HG03196 (cell line): ENCODE measurements at regions not wholly inside any gene's neighbourhood (a gene's known extent, or its start where the extent isn't known, plus 50 kb on each side); places are given as distances from the start of the nearest gene placed in this dataset.
"Not testable (repeated sequence)": the region's sequence is repeated elsewhere in the genome, so short reads cannot be mapped to it uniquely, and the experiment has no call there.

Experiments used
- ATAC-seq: cut with Tn5 transposase; IDR thresholded peaks from one replicate; pipeline ENCODE4 v1.9.1; 2021; ENCODE audit not compliant: unreplicated experiment

DNA sequence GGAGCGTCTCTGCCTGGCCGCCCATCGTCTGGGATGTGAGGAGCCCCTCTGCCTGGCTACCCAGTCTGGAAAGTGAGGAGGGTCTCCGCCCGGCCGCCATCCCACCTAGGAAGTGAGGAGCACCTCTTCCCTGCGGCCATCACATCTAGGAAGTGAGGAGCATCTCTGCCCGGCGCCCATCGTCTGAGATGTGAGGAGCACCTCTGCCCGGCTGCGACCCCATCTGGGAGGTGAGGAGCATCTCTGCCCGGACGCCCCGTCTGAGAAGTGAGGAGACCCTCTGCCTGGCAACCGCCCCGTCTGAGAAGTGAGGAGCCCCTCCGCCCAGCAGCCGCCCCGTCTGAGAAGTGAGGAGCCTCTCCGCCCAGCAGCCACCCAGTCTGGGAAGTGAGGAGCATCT lies 84.5 kb downstream of the IDS start:
- not testable (repeated sequence) for ATAC-seq

- no peak for ATAC-seq
Observed at GRCh38 chrX:149398027-149398426, 107.1 kb downstream of the IDS start.

GRCh38 chrX:149392921-149393320 lies 112.2 kb downstream of the IDS start:
- ATAC-seq, result no peak

DNA sequence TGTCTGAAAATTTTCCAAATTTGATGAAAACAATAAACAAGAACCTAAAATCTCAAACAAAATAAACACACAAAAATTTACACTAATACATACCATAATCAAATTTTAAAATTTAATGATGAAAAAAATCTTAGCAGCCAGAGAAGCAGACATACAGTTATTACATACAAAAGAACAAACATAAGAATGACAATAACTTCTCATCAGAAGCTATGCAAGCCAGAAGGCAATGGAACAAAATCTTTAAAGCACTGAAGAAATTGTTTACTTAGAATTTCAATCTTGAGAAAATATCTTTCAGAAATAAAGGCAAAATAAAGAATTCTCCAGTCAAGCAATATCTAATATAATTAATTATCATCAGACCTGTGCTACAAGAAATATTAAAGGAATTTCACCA lies 121.3 kb downstream of the IDS start:
- no peak for ATAC-seq

DNA sequence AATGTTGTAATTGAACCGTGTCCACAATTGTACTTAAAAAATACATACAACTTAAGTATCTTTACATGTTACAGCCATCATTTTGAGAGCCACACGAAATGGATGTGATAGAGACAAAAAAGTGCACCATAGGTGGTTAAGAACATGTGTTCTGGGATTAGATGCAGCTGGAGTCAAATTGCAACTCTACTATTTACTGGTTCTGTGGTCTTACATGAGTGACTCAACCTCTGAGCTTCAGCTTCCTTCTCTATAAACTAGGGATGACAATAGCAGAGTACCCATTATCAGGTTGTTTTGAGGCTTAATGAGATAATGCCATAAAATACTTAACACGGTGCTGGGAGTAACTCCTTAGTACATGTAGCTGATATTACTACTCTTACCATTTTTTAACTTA lies 130.4 kb downstream of the IDS start:
- no peak for ATAC-seq

GRCh38 chrX:149372866-149373265 lies 132.2 kb downstream of the IDS start:
- ATAC-seq, result no peak

GRCh38 chrX:149371986-149372385 lies 133.1 kb downstream of the IDS start:
- ATAC-seq, result no peak

GRCh38 chrX:149370097-149370496 lies 135.0 kb downstream of the IDS start:
- no peak for ATAC-seq

- ATAC-seq, result no peak
Observed at GRCh38 chrX:149365552-149365951, 139.6 kb downstream of the IDS start.

DNA sequence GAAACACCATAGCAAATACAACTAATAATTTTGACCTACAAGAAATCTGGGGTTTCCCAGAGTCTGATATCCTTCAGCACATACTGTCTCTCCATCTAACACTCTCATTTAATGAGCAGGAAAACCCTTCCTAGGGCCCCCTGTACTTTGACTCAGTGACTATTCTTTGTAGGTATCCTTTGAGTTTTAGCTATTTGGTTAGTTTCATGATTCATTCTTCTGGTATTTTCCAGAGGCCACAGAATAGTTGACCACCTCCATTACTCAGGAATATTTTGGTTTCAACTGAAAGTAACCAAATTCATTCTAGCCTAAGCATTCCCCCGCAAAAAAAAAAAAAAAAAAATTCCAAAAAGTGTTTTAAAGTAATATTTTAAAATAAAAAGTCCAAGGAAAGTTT lies 140.0 kb downstream of the IDS start:
- ATAC-seq, result no peak

- ATAC-seq, result no peak
Observed at GRCh38 chrX:149363965-149364364, 141.1 kb downstream of the IDS start.

- ATAC-seq, result no peak
Observed at GRCh38 chrX:149346306-149346705, 158.8 kb downstream of the IDS start.

- no peak for ATAC-seq
Observed at GRCh38 chrX:149322316-149322715, 182.8 kb downstream of the IDS start.

DNA sequence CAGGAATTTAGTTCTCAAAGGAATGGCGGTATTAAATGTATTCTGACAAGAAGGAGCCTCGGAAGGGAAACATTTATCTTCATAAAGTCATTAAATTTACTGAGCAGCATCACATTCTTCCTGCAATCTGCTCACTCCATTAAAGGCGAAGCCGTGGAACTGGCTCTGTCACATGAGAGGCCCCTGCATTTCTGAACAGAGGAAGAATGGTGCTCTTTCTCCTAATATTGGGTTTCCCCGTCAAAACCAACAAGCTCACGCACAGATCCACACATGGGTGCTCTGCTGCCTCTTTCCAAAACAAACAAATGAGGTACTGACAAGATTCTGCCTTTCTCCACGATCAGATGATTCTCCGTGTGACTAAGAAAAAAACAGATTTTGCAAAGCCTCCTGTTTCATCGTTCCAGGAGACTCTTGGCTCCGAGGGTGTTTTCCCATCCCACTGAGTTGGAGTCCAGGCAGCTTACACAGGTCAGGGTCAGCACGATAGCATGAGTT lies 191.2 kb downstream of the IDS start:
- ATAC-seq, result no peak

GRCh38 chrX:149312988-149313387 lies 192.1 kb downstream of the IDS start:
- ATAC-seq, result no peak

DNA sequence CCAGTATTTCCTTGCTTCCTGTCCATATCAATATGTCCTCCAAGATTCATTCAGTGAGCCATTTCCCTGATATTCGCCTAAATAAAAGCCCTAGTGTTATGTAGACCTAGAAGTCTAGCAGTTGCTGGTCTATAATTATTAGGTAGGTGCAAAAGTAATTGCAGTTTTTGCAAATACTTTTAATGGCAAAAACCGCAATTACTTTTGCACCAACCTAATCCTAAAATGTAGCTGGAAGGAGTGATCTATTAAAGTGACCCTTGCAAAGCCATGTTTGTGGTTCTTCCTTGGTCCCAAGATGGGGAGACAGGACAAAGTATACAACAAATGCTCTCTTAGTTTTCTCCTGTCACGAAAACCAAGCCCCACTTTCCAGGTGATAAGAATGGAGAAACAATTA lies 193.0 kb downstream of the IDS start:
- no peak for ATAC-seq

GRCh38 chrX:149302705-149303104 lies 202.4 kb downstream of the IDS start:
- ATAC-seq, result no peak

- no peak for ATAC-seq
Observed at GRCh38 chrX:149298111-149298510, 207.0 kb downstream of the IDS start.

DNA sequence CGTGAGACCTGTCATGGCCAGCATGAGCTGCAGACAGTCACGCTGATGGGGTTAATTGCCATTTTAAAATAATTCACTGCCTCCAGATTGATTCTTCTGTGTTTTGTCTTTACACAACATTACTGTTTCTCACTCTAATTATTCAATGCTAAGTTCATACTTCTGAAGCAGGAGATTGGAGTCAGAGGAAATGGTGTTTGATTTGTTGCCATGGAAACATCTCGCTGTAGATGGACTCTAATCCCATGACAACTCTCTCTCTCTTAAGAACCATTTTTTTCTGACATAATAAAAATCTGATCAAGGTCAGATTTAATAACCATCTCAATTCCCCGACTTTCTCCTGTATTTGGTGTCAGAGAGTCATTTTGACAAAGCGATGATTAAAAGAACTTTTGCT lies 209.0 kb downstream of the IDS start:
- no peak for ATAC-seq

DNA sequence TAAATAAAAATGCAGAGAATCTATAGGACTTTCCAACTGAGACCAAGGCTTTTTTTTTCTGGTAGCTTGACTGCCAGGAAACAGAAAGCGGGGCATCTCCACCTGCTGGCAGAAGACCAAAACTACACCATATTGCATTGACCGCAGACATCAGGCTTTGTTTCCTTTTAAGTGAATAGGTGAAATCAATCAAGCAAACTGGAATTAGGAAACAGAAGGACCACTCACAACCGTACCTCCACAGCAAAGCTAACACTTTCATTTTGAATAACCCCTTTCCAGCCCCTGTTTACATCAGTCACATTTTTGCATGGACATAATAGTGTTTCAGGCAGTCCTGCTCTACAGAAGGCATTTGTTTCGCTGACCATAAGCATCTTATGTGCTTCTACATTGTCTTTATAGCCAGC lies 218.2 kb downstream of the IDS start:
- ATAC-seq, result no peak

DNA sequence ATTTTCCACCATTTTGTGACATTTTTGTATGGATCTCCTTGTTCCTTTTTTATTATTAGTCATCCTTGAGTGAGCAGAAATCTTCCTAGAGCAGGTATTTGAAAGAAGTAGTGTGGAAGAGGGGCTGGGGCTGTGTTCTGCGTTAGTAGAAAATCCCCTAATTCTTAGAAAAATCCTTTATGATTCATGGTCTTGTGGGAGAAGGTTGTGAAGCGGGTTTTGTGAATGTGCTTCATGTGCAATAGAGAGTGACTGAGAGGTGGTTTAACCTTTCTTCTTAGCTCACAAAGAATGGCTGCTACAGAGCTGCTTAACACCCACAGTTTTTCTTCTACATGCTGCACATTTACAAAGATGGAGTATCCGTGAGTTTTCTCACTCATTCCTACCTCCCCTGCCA lies 220.5 kb downstream of the IDS start:
- no peak for ATAC-seq

DNA sequence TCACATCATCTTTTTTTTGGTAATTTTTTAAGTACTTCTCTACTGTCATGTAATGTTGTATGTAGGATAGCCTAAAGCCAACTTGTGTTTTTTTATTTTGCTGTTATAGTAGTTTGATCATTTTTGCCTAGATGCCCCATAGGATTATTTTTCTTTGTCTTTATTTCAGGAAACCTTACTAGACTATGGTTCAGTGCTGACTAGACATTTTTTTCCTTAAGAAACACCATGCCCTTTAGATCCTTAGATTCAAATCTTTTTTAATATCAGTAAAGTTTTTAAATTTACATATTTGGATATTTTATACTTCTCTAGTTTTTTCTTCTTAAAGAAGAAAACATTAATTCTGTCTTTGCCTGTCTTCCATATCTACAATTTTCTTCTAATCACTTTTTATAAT lies 221.3 kb downstream of the IDS start:
- ATAC-seq, result no peak

DNA sequence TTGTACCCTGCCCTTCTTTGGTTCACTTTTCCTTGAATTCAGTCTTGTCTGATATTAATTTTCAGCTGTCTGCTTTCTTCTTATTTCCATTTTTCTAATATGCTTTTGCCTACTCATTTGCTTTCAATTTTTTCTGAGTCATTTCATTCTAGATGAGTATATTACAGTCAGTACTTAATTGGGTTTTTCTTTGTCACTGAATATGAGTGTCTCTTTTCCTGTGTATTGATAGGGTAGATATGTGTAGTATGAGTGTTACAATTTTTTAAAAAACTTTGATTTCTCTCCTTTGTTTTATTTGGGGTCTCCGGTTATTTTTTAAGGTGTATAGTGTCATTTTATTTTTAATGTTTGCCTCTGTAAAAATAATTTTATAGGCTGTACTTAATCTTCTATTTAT lies 222.2 kb downstream of the IDS start:
- no peak for ATAC-seq

- no peak for ATAC-seq
Observed at GRCh38 chrX:149280011-149280410, 225.1 kb downstream of the IDS start.
